ENCODE measurements at regions not wholly inside any gene's neighbourhood (a gene's known extent, or its start where the extent isn't known, plus 50 kb on each side); places are given as distances from the start of the nearest gene placed in this dataset.

DNA sequence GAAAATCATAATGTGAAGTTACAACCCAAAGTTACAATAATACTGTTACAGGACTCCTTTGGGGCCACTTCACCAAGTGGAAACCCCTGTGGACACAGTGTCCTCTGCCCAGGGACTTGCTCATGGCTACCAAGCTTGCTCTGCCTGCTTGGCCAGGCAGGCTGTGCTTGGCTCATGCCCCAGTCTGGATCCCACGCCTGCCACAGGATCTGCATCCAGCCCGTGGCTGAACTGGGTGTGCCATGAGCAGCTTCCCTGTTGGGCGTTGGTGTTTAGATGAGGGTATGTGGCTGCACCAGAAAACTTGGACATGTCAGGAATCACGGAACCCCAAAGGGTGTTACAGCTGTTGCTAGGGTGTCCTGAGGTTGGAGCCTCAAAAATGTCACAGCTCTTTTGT is 820.9 kb downstream of the SLC6A15 start:
- Histone ChIP-seq H3K4me1 (ENCODE audit: control insufficient read depth in 4 of 4, insufficient read depth in 4 of 4, low read length in 3 of 4) (no peaks in the 10 kb centered on the region), H3K9ac (ENCODE audit: low read depth in 1 of 2, low read length in 2 of 2) (no peak overlapping the region), H3K36me3 (ENCODE audit: control insufficient read depth in 4 of 4, insufficient read depth in 3 of 4, low read depth in 1 of 4, low read length in 3 of 4) (no peaks in the 10 kb centered on the region), H3K27ac (ENCODE audit: low read depth in 1 of 2, low read length in 2 of 2) (no peak overlapping the region), H3K27me3 (ENCODE audit: control insufficient read depth in 4 of 4, insufficient read depth in 4 of 4, low read length in 3 of 4) (no peaks in the 10 kb centered on the region), H3K9me3 (ENCODE audit: control insufficient read depth in 4 of 4, low read length in 3 of 4) (no peaks in the 10 kb centered on the region), H3K4me3 (ENCODE audit: low read depth in 1 of 3, low read length in 3 of 3) (no peak overlapping the region)
- TF ChIP-seq HNF4A (conservative IDR thresholded peaks at IDR 0.05) (no peak), RAD21 (IDR thresholded peaks at IDR 0.05) (no peak), YY1 (IDR thresholded peaks at IDR 0.05) (no peak), JUND (IDR thresholded peaks at IDR 0.05) (no peak), FOXA2 (IDR thresholded peaks at IDR 0.05) (no peak), SP1 (IDR thresholded peaks at IDR 0.05) (no peak), CTCF (IDR thresholded peaks at IDR 0.05; ENCODE audit: low read depth, low read length, missing input control) (no peak)
- TF ChIP-seq, protein P1, sequence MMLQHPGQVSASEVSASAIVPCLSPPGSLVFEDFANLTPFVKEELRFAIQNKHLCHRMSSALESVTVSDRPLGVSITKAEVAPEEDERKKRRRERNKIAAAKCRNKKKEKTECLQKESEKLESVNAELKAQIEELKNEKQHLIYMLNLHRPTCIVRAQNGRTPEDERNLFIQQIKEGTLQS (IDR thresholded peaks at IDR 0.05): no peak
- no peak for DNase-seq (ENCODE audit: low spot score)
- WGBS: 70% methylated on average over 4 of the region's 4 CpGs

DNA sequence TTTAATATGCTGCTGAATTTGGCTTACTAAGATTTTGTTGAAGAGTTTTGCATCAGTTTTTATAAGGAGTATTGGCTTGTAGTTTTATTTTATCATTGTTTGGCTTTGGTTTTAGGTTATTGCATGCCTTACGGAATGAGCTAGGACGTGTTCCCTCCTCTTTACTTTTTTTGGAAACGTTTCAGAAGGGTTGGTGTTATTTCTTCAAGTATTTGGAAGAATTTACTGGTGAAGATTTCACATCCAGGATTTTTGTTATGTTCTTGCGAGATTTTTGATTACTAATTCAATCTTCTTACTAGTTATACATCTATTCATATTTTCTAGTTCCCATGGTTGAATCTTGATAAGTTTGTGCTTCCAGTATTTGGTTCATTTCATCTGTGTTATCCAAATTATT is 823.2 kb downstream of the SLC6A15 start:
- no peak overlapping the region for H3K4me3 ChIP-seq (ENCODE audit: low read depth in 1 of 3, low read length in 3 of 3)
- WGBS: 60% methylated on average over 4 of the region's 4 CpGs
- TF ChIP-seq RXRA (IDR thresholded peaks at IDR 0.05) (no peak), FOXA1 (IDR thresholded peaks at IDR 0.05) (no peak), RAD21 (IDR thresholded peaks at IDR 0.05) (no peak), NR2F2 (IDR thresholded peaks at IDR 0.05) (no peak), YY1 (IDR thresholded peaks at IDR 0.05) (no peak), SP1 (IDR thresholded peaks at IDR 0.05) (no peak), GABPA (IDR thresholded peaks at IDR 0.05 in 1 of 2, conservative IDR thresholded peaks at IDR 0.05 in 1 of 2) (no peak), CTCF (IDR thresholded peaks at IDR 0.05; ENCODE audit: low read depth, low read length, missing input control) (no peak), JUND (IDR thresholded peaks at IDR 0.05) (no peak), HNF4A (conservative IDR thresholded peaks at IDR 0.05) (no peak), HNF4G (IDR thresholded peaks at IDR 0.05) (no peak), EGR1 (IDR thresholded peaks at IDR 0.05; ENCODE audit: low read depth in 2 of 2) (no peak), FOXA2 (IDR thresholded peaks at IDR 0.05) (no peak), TAF1 (conservative IDR thresholded peaks at IDR 0.05) (no peak)
- TF ChIP-seq, protein P2, sequence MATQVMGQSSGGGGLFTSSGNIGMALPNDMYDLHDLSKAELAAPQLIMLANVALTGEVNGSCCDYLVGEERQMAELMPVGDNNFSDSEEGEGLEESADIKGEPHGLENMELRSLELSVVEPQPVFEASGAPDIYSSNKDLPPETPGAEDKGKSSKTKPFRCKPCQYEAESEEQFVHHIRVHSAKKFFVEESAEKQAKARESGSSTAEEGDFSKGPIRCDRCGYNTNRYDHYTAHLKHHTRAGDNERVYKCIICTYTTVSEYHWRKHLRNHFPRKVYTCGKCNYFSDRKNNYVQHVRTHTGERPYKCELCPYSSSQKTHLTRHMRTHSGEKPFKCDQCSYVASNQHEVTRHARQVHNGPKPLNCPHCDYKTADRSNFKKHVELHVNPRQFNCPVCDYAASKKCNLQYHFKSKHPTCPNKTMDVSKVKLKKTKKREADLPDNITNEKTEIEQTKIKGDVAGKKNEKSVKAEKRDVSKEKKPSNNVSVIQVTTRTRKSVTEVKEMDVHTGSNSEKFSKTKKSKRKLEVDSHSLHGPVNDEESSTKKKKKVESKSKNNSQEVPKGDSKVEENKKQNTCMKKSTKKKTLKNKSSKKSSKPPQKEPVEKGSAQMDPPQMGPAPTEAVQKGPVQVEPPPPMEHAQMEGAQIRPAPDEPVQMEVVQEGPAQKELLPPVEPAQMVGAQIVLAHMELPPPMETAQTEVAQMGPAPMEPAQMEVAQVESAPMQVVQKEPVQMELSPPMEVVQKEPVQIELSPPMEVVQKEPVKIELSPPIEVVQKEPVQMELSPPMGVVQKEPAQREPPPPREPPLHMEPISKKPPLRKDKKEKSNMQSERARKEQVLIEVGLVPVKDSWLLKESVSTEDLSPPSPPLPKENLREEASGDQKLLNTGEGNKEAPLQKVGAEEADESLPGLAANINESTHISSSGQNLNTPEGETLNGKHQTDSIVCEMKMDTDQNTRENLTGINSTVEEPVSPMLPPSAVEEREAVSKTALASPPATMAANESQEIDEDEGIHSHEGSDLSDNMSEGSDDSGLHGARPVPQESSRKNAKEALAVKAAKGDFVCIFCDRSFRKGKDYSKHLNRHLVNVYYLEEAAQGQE (IDR thresholded peaks at IDR 0.05): no peak
- TF ChIP-seq, protein P3, sequence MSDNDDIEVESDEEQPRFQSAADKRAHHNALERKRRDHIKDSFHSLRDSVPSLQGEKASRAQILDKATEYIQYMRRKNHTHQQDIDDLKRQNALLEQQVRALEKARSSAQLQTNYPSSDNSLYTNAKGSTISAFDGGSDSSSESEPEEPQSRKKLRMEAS (IDR thresholded peaks at IDR 0.05): no peak
- TF ChIP-seq, protein P1 (IDR thresholded peaks at IDR 0.05): no peak
- TF ChIP-seq, protein P4, sequence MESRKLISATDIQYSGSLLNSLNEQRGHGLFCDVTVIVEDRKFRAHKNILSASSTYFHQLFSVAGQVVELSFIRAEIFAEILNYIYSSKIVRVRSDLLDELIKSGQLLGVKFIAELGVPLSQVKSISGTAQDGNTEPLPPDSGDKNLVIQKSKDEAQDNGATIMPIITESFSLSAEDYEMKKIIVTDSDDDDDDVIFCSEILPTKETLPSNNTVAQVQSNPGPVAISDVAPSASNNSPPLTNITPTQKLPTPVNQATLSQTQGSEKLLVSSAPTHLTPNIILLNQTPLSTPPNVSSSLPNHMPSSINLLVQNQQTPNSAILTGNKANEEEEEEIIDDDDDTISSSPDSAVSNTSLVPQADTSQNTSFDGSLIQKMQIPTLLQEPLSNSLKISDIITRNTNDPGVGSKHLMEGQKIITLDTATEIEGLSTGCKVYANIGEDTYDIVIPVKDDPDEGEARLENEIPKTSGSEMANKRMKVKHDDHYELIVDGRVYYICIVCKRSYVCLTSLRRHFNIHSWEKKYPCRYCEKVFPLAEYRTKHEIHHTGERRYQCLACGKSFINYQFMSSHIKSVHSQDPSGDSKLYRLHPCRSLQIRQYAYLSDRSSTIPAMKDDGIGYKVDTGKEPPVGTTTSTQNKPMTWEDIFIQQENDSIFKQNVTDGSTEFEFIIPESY (IDR thresholded peaks at IDR 0.05): no peak
- no peaks in the 10 kb centered on the region for H3K9me3 ChIP-seq (ENCODE audit: control insufficient read depth in 4 of 4, low read length in 3 of 4)
- no peaks in the 10 kb centered on the region for H3K36me3 ChIP-seq (ENCODE audit: control insufficient read depth in 4 of 4, insufficient read depth in 3 of 4, low read depth in 1 of 4, low read length in 3 of 4)
- no peaks in the 10 kb centered on the region for H3K27me3 ChIP-seq (ENCODE audit: control insufficient read depth in 4 of 4, insufficient read depth in 4 of 4, low read length in 3 of 4)
- no peak overlapping the region for H3K27ac ChIP-seq (ENCODE audit: low read depth in 1 of 2, low read length in 2 of 2)
- H3K4me1 ChIP-seq (ENCODE audit: control insufficient read depth in 4 of 4, insufficient read depth in 4 of 4, low read length in 3 of 4): no peaks in the 10 kb centered on the region
- H3K9ac ChIP-seq (ENCODE audit: low read depth in 1 of 2, low read length in 2 of 2): no peak overlapping the region
- DNase-seq (ENCODE audit: low spot score): no peak
